Peyer's patch (tissue), 4 donors: ENCODE measurements at regions not wholly inside any gene's neighbourhood (a gene's known extent, or its start where the extent isn't known, plus 50 kb on each side); places are given as distances from the start of the nearest gene placed in this dataset.

Experiments used
- DNase-seq, 3 donors: peaks; one replicate each; pipeline ENCODE4 v3.0.0-alpha.2; 2017 to 2019
- H3K27ac ChIP-seq, 4 donors: fragments of 200-600 bp; sonication (generic); one replicate each; pipeline ENCODE4 v1.5.1; 2016 to 2019
- H3K27me3 ChIP-seq, 2 donors: fragments of 200-600 bp; sonication (generic); one replicate each; pipeline ENCODE4 v1.5.1; 2019
- H3K36me3 ChIP-seq, 3 donors: fragments of 200-600 bp; sonication (generic); one replicate each; pipeline ENCODE4 v1.5.1; 2016 to 2019
- H3K4me1 ChIP-seq, 4 donors: fragments of 200-600 bp; sonication (generic); one replicate each; pipeline ENCODE4 v1.5.1; 2016 to 2019
- H3K4me3 ChIP-seq, 4 donors: fragments of 200-600 bp; sonication (generic); 1 replicate in 3 of 4; 2 replicates in 1 of 4; pipeline ENCODE4 v1.5.1; 2016 to 2019; ENCODE audit warnings: mild to moderate bottlenecking in 1 of 4
- H3K9me3 ChIP-seq, 4 donors: fragments of 200-600 bp; sonication (generic); one replicate each; pipeline ENCODE4 v1.5.1; 2016 to 2019; ENCODE audit warnings: mild to moderate bottlenecking in 1 of 4
- CTCF ChIP-seq, 6 experiments: fragments of 450-650 bp in 4 of 6; fragments of 200-600 bp in 2 of 6; sonication (generic) in 1 of 6; IDR thresholded peaks; one replicate each; pipeline ENCODE4 v1.5.1; 2017 to 2019; ENCODE audit warnings: antibody characterized with exemption in 6 of 6, mild to moderate bottlenecking in 3 of 6, moderate library complexity in 1 of 6
- POLR2A ChIP-seq, 2 donors: fragments of 450-650 bp; IDR thresholded peaks; one replicate each; pipeline ENCODE4 v1.5.1; 2017; ENCODE audit warnings: antibody characterized with exemption in 2 of 2, mild to moderate bottlenecking in 2 of 2, moderate library complexity in 2 of 2

GRCh38 chr16:48877946-48878345 lies 268.0 kb upstream of the N4BP1 start:
- Histone ChIP-seq H3K27ac (no peak overlapping the region), H3K4me1 (no peaks in the 10 kb centered on the region), H3K36me3 (no peaks in the 10 kb centered on the region), H3K4me3 (no peak overlapping the region), H3K9me3 (no peaks in the 10 kb centered on the region), H3K27me3 (no peaks in the 10 kb centered on the region)
- TF ChIP-seq CTCF (IDR thresholded peaks at IDR 0.05), result no peak
- no peak for TF ChIP-seq POLR2A (IDR thresholded peaks at IDR 0.05)
- DNase-seq, result no peak

- H3K36me3 ChIP-seq, result no peaks in the 10 kb centered on the region
- no peaks in the 10 kb centered on the region for H3K4me1 ChIP-seq
- H3K27me3 ChIP-seq, result no peaks in the 10 kb centered on the region
- no peak overlapping the region for H3K4me3 ChIP-seq
- no peak for DNase-seq
- no peak overlapping the region for H3K27ac ChIP-seq
- peaks cover 0 to 3% (median 0%) of the 10 kb centered on the region in 4 donors for H3K9me3 ChIP-seq
- TF ChIP-seq POLR2A (IDR thresholded peaks at IDR 0.05), result no peak
- no peak for TF ChIP-seq CTCF (IDR thresholded peaks at IDR 0.05)
These were observed 260.2 kb upstream of the N4BP1 start for GRCh38 chr16:48870141-48870540.

GRCh38 chr16:48865520-48865919 lies 255.5 kb upstream of the N4BP1 start:
- Histone ChIP-seq H3K9me3 (peaks cover 0 to 3% (median 0%) of the 10 kb centered on the region in 4 donors), H3K27me3 (no peaks in the 10 kb centered on the region), H3K27ac (no peak overlapping the region), H3K4me1 (no peaks in the 10 kb centered on the region), H3K36me3 (no peaks in the 10 kb centered on the region), H3K4me3 (no peak overlapping the region)
- TF ChIP-seq POLR2A (IDR thresholded peaks at IDR 0.05) (no peak), CTCF (IDR thresholded peaks at IDR 0.05) (no peak)
- DNase-seq, result no peak

GRCh38 chr16:48864055-48864454 lies 254.1 kb upstream of the N4BP1 start:
- no peak for DNase-seq
- no peaks in the 10 kb centered on the region for H3K4me1 ChIP-seq
- H3K27ac ChIP-seq, result no peak overlapping the region
- TF ChIP-seq CTCF (IDR thresholded peaks at IDR 0.05) (no peak), POLR2A (IDR thresholded peaks at IDR 0.05) (no peak)
- peaks cover 0 to 3% (median 0%) of the 10 kb centered on the region in 4 donors for H3K9me3 ChIP-seq
- no peak overlapping the region for H3K4me3 ChIP-seq
- H3K27me3 ChIP-seq, result no peaks in the 10 kb centered on the region
- H3K36me3 ChIP-seq, result no peaks in the 10 kb centered on the region

GRCh38 chr16:48862087-48862532 lies 252.1 kb upstream of the N4BP1 start:
- TF ChIP-seq POLR2A (IDR thresholded peaks at IDR 0.05) (no peak), CTCF (IDR thresholded peaks at IDR 0.05) (no peak)
- Histone ChIP-seq H3K9me3 (peaks cover 0 to 3% (median 0%) of the 10 kb centered on the region in 4 donors), H3K27me3 (no peaks in the 10 kb centered on the region), H3K4me3 (no peak overlapping the region), H3K36me3 (no peaks in the 10 kb centered on the region), H3K27ac (no peak overlapping the region), H3K4me1 (no peaks in the 10 kb centered on the region)
- no peak for DNase-seq

GRCh38 chr16:48860341-48860740 lies 250.4 kb upstream of the N4BP1 start:
- no peak for TF ChIP-seq CTCF (IDR thresholded peaks at IDR 0.05)
- Histone ChIP-seq H3K27ac (no peak overlapping the region), H3K4me1 (no peaks in the 10 kb centered on the region), H3K27me3 (no peaks in the 10 kb centered on the region), H3K9me3 (no peaks in the 10 kb centered on the region), H3K36me3 (no peaks in the 10 kb centered on the region), H3K4me3 (no peak overlapping the region)
- DNase-seq, result no peak
